Central memory CD4-positive, alpha-beta T cell (primary cell): ENCODE measurements at regions not wholly inside any gene's neighbourhood (a gene's known extent, or its start where the extent isn't known, plus 50 kb on each side); places are given as distances from the start of the nearest gene placed in this dataset.
"Not testable (repeated sequence)": the region's sequence is repeated elsewhere in the genome, so short reads cannot be mapped to it uniquely, and the experiment has no call there.

ENCODE experiments used
- DNase-seq: peaks from one replicate; pipeline ENCODE4 v3.0.0; 2022

DNA sequence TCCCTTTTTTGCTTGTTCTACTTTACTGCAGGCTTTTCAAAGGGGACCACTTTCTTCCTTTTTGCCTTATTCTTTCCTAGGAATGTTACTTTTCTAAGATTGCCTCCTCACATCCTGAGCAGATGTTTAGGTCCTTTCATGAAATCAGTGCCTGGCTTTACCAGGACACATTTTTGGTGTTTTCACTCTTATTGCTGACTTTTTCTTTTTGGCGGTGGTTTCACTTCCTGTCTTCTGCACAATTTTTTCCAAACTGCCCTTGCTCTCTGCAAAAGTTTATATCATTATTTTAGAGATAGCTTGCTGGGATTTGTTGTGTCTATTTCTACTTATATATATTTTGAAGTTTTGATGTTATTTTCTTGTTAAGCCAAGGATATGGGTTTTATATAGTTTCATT, 332.2 kb upstream of the MTPN start:
- no peak for DNase-seq

DNA sequence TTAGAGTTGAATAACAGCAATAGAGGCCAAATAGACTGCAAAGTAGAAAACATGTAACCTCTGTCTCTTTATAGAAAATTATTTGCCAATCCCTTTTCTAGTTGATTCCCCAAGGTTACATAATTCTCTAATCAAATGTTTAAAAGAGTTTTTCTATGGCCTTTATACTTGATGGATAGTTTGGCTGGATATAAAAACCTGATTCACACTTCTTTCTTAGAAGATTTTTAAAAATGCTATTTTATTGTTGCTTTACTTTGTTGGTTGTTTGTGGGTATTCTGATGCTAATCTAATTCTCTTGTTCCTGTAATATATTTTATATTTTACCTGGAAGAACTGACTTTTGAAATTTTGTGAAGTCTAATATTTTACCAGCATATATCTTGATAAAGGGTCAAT, 331.1 kb upstream of the MTPN start:
- no peak for DNase-seq

DNA sequence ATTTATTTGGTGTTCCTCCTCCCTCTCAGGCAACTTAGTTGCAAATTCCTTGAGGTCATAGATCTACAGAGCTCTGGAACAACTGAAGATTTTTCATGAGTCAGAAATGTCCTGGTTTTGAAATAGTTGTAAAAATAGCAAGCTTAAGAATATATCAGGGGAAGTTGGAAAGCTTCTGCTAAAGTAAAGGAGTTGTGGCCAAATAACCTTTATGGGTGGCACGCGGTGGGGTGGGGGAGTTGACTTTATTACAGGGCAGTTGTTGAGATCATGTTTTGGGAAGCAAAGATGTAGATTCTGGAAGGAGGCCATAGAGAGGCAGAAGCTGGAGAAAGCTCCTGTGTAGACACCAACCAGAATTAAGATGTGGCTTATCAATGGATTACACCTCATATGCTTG, 326.0 kb upstream of the MTPN start:
- no peak for DNase-seq

DNA sequence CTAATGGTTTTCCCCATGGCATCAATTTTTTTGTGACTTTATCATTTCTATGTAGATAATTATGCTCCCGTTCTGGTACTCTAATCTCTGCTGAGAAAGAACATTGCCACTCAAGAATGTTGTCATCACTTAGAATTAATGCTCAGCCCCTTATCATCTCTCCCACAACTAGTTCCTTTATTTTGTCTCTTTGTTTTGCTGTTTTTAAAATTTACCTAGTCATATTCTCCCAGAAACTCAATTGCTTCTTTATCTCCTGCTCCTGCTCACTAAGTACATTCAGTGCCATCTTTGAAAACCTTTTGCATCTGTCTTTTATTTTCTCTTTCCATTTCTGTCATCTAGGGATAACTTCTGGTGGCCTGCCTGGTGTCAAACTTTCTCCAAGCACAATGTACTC, 324.9 kb upstream of the MTPN start:
- no peak for DNase-seq

DNA sequence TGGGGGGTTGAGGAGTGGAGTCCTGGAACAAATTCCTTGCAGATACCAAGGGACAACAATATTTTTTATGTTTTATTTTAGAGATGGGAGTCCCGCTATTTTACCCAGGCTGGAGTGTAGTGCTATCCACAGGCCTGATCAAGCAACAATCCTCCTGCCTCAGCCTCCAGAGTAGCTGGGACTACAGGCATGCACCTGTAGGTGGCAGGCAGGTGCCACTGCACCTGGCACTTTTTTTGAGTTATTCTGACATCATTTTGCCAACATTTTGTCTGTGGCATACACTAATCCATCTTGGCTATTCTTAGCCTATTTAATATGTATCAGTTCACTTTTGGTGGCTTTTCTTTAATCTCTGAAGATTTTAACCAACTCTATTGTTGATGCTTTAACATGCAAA, 317.8 kb upstream of the MTPN start:
- DNase-seq, result no peak

DNA sequence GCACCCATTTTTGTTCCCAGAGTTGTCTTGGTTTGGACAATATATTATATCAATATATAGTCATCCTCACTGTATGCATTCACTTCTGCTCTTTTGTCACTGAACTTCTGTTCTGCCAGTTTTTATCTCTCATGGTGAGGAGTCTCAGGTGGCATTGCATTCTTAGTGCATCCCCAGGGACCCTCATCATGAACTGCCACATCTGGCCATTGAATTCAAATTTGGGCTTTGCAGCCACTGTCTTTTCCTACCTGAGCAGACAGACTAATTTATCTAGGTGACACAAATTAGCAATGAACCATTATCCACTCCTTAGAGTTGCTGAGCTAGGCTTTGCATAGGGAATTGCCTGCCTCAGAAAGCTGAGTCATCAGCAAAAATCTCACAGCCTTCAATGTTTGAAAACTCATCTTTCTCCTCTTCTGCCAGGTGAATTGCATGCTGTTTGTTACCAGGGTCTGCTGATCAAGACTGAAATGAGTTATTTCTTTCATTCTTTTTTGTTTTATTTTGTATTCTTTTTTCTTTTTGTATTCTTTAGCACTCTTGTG, 316.8 kb upstream of the MTPN start:
- DNase-seq, result no peak

DNA sequence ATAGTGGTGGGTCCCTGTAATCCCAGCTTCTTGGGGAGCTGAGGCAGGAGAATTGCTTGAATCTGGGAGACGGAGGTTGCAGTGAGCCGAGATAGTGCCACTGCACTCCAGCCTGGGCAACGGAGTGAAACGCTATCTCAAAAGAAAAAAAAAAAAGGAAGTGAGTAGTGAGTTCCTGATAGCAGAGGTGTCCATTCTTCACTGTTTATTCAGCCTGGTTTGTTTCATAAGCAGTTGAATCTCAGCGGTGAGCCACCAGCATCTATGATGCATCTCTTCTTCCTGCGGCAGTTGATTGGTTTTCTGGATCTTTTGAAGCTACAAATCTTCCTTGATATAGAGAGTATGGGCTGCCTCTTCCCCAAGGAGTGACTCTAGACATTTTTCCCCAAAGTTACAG, 316.1 kb upstream of the MTPN start:
- no peak for DNase-seq

DNA sequence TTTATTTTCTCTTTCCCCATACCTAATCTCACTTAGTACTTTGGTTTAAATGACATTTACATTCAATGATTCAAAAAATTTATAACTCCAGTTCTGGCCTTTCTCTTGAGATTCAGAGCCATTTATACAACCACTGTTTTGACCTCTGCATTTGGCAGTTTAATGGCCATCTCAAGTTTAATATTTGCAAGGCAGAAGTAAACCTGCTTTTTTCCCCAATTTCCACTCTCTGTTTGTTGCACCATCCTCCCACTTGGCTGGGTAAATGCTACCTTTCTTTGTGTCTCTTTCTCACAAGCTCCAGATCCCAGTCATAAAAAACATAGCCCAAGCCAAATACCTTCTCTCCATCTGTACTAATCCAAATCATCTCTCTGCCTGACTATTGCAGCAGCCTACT, 315.2 kb upstream of the MTPN start:
- no peak for DNase-seq

DNA sequence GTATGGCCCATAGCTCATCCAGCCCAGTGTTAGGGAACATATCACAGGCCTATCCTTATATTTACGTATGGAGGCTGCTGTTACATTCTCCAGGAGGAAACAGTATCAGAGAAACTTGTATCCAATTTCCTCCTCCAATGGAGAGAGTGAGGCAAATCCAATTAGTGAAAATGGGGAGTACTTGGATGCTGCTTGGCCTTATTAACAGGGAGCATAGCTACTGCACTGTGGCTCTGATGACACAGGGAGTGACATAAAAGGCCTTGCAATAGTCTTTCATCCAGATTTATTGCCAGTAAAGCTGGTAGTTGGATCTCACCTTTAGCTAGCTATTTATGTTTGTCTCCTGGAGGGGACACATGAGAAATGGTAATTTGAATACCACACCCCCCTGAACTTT, 313.2 kb upstream of the MTPN start:
- no peak for DNase-seq

DNA sequence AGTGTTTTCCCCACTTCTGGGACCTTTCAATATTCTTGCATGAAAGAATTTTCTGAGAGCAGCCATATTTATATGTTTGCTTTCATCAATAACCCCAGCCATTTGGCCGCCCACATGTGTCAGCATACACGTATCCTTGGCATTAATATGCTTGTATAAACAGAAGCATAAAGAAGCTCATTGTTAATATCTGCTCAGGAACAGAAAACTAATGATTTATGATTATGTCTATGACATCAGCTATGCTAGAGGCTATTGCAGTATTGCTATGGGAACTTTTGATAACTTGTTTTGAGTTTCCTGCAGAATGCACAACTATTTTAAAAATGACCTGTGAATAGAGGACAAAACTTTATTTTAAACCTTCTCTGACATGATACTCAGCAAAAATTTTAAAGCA, 300.9 kb upstream of the MTPN start:
- DNase-seq, result no peak

DNA sequence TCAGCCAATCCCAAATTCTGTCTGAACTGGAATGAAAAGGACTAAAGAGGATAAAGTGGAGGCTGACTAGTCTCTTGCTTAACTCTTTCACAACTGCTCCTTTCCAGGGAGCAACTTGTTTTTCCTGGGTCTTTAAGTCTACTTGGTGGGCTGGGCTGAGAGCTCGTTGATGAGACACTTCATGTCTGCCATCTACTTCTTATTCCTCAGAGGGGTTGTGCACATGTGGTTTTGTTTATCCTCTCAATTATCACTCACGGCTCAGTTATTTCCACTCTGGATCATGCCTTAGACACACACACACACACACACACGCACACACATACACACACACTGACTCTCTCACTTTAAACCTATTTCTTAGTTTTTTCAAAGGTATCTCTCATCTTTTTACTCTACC, 298.6 kb upstream of the MTPN start:
- no peak for DNase-seq

DNA sequence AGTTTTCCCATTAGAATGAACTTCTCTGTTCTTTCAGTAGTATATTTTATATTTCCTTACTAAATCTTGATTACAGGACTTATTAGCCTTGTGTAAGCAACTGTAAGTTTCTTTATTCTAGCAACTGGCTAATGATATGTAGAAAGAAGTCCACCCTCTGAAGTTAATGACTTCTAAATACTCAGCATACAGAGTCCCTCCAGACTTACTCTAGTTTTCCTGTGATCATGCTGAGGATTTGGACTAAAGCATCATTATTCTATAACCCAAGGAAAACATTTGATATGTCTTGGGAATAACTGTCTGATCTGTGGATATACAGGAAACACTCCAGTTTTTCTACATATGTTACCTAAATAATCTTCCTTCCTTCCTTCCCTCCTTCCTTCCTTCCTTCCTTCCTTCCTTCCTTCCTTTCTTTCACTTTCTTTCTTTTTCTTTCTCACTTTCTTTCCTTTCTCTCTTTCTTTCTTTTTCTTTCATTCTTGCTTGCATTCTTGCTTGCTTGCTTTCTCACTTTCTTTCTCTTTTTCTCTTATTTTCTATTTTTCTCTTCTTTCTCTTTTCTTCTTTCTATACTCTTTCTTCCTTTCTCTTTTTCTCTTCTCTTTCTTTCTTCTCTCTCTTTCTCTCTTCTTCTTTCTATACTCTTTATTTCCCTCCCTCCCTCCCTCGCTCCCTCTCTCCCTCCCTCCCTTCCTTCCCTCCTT, 297.6 kb upstream of the MTPN start:
- DNase-seq, result no peak

DNA sequence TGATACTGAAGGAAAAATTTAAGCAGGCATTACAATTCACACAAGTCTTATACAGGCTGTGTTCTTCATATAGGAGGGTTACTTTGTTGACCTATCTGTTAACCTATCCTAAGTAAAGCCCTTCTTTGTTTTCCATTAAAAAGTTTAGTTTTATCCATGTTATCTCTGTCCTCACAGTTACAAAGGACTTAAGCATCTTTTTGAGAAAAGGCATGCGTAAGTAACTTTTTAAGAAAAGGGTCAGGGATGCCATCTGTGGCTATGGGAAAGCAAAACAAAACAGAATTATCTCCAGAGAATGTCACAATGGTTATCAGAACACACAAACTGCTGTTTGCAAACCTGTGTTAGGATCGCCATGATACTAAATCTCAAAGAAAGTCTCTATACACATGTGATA, 295.8 kb upstream of the MTPN start:
- DNase-seq, result no peak

DNA sequence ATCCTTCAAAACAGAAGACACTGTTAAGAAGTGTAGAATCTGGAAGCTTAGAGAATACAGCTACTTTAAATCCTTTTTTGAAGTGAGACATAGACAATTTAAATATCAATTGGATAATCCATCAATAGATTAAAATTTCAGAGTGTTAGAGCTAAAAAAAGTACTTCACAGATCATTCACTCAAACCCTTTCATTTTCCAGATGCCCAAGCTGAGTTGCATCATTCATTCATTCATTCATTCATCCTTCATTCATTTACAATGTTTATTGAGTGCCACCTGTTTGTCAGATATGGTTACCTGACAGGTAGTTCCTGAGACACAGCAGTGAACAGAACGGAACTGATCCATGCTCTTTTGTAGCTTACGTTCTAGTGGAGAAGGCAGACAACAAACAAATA, 290.7 kb upstream of the MTPN start:
- DNase-seq, result no peak

DNA sequence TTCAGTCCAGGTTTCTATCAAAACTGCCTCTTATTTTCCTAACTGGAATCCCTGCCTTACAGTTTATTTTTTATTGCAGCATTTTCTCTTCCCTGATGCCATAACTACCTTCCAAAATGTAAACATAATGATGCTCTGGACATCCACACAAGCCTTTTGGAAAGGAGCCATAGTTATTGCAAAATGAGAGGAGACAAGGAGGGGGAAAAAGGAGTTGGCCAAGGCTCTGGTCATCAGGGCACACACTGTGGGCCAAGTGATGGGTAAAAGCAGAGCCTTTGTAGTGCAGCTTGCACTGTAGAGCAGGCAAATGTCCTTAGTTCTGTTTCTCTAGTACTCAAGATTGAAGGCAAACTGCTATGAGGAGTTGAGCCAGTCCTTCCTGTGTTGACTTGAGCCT, 289.3 kb upstream of the MTPN start:
- no peak for DNase-seq

DNA sequence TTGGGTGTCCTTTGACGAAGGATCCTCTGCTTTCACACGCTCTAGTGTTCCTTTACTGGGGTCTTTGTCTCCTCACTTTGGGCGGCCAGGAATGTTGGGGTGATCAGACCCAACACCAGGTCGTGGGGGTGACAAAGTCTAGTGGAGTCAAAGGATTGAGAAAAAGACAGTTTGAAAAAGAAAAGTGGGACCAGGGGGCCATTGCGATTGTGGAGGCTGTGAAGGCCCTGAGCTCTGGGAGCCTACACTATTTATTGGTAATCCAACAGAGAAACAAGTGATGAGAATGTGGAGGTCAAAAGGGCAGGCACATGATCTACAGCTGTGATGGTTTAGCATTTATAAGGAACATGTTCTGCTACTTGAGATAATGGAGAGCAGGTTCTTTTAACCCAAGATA, 287.1 kb upstream of the MTPN start:
- not testable (repeated sequence) for DNase-seq

DNA sequence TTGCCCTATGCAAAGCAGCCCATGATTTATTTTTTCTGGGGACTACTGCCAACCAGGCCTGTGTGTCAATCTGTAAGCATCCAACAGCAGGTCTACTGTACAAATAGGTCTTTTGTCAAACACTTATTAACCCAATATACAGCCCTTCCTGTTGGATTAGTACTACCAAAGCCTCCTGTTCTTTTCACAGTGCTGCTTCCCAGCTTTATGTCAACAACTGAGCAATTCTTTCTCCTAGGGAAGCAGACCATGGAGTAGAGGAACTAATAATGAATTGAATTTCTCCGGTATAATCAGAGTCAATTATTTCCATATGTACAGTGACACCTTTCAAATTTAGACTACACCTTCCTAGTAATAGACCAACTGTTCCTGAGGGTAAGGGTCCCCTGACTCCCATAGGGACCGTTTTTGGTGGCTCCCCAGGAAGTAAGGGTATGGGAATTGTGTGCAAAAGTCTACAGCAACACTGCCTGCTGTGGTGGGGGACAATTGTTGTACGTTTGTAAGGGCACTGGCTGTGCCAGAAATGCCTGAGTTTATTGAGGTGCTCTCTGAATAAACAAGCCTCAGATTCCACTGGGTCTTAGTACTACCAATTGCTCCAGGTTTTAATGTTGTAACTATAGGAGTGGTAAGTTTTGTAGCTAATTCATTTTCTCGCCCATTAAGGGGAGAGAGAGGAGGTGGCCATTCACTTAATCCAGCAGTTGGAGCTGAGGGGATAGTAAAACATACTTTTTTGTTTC, 286.1 kb upstream of the MTPN start:
- DNase-seq, result not testable (repeated sequence)

DNA sequence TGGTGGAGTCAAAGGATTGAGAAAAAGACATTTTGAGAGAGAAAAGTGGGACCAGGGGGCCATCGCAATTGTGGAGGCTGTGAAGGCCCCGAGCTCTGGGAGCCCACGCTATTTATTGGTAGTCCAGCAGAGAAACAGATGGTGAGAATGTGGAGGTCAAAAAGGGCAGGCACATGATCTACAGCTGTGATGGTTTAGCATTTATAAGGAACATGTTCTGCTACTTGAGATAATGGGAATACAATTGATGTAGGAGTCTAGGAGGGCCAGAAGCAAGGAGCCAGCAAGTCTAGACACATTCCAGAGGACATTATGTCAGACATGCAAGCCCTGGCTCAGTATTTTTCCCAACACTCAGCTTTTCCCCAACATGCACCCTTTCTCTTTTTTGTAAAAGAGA, 283.4 kb upstream of the MTPN start:
- DNase-seq, result not testable (repeated sequence)

DNA sequence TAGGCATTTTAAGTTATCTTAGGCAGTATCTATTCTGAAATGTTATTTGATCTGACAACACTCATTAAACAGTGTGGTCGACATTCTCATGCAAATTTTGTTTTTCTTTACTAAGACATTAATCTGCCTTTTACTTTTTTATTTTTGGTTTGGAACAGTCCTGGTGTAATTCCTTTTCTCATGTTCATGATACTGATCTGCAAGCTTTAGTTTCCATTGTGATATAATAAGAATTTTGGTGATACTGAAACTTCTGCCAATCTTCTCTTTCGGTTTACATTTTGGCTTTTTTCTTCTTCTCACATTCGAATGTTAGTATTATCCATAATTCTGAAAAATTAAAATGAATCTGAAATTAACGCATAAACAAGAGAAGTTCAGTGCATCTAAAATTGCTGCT, 281.9 kb upstream of the MTPN start:
- no peak for DNase-seq

DNA sequence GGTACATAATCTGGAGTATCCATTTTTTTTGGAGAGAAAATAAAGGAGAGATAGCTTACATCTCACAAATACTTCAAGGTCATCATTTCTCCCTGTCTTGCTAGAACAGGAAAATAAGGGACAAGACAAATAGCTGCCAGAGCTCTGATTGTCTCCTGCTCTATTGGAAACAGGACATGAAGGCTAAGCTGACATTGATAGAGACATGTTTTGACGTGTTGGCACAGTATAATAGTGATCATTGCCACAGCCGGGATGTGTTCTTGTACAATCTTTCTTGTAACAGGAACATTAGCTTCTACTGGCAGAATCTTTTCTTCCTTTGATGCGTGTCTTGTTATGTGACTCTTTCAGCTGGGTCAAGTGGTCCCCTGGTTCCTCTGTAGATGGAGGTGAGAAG, 279.3 kb upstream of the MTPN start:
- DNase-seq, result no peak

DNA sequence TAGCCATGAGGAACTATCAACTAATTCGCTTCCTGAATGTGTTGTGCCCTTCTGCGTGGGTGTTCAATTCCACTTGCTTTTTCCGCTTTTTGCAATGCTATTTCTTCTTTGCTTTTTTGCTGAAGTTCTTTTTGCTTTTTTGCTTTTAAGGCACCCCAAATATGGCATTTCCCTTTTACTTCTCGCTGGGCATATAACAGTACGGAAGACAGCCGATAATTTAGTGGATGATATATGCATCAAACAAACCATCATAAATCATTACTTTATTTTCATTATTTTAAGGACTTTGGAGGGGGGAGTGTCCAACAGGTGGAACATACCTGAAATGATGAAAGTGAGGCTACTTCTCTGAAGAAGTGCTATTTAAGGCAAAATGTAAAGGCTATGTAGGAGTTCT, 277.0 kb upstream of the MTPN start:
- DNase-seq, result no peak

DNA sequence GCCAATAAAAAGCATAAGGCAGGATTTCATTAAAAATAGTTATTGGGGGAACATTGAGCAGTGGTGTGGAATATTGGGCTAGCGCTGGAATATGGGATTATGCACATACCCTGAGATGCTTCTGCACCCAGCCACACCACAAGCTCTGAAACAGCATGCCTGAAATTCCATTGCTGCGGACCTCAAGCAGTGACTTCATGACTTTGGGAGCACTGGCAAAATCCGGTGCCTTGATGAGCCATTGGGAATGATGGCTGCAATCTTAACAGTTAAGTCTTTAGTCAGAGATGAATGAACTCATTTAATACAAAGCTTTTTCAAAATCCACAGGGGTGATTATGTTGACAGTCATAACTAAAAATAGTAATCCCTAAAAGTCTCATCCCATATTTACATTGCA, 274.7 kb upstream of the MTPN start:
- no peak for DNase-seq

DNA sequence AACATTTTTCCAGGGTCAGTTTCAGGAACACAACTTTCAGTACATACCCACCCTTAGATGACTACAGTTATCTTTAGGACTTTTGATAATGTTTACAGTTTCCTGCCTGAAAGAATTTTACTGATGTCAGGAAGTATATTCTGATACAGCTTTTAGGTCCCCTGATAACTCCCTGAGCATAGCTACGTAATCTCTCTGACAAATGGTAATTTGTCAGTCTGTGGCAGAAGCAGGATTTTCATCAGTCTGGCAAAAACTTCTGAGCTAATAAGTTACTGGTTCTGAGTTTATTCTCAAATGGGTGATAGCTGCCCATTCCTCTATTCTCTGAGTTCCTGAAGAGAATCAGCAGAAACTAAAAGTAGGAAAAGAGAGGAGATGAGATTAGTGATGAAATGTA, 270.1 kb upstream of the MTPN start:
- no peak for DNase-seq

DNA sequence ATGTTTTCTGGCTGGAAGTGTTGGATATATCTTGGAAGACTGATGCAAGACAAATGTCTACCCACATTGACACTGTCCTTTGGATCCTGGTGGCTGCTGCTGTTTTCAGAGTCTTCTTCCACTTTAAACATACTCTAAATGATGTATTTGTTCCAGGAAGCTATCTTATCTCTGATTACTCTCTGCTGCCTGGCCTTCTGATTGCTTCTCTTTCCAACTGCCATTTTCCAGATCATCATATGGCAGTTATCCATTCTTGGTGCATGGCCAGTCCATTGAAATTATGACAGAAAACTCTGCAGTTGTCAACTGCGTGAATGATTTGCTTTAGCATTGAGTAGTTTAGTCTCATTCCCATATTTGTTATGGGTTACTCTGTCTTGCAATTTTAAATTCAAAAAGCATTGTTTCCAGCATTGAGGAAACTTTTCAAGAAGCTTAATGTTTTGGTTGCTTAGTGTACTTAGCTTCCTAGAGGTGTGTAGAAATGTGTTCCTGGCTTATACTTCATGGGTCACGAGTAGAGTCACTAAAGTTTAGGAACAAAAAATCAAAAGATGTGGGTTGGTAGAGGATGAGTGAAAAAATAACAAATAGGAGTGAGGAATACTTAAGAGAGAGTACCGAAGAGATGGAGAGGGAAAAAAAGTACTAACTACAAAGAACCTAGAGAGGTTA, 268.3 kb upstream of the MTPN start:
- no peak for DNase-seq
